Heart left ventricle (tissue), 13 donors: ENCODE measurements at regions not wholly inside any gene's neighbourhood (a gene's known extent, or its start where the extent isn't known, plus 50 kb on each side); places are given as distances from the start of the nearest gene placed in this dataset.

Experiments
- POLR2A ChIP-seq, 2 donors: fragments of 450-650 bp; IDR thresholded peaks; one replicate each; pipeline ENCODE4 v1.6.1; 2017; ENCODE audit warnings: antibody characterized with exemption in 2 of 2, mild to moderate bottlenecking in 2 of 2, moderate library complexity in 2 of 2
- TF ChIP-seq, protein P1 (sequence below), 12 donors: fragments of 200-600 bp; sonication (generic) in 4 of 12; IDR thresholded peaks; one replicate each; pipeline versions ENCODE4 v1.5.0 to v1.8.0; 2018 to 2022; ENCODE audit warnings: antibody characterized with exemption in 12 of 12, mild to moderate bottlenecking in 5 of 12
- donor health status: ischemic (EF 13 %, LVEDD 7.1; RV severe dilation, severe dysfunction).
- donor health status: DM: no; HTN: yes; CAD: no.
- donor health status: DM: no; HTN: no; CAD: no.
- donor health status: ischemic (EF 25% LVEDD 6.9; RV normal size, moderate dysfunction).
- donor health status: ischemic (EF 25% LVEDD 5.7; RV mildly dilated, moderate dysfunction).
- donor health status: ischemic (EF 35%, LVEDD 5.7; RV mildly dilated, moderate dysfunction).
- donor health status: nonischemic (EF 11% LVEDD 7.7; RV severe dilation, severe dysfunction).
- donor health status: DM: yes; HTN: yes; CAD: no.
- donor health status: PGD.
- donor health status: ischemic (EF 29% LVEDD 5.4; RV normal size, mild dysfunction).
- donor health status: nonischemic (EF 23%, LVEDD 6.1; RV moderate dilation, normal function).

DNA sequence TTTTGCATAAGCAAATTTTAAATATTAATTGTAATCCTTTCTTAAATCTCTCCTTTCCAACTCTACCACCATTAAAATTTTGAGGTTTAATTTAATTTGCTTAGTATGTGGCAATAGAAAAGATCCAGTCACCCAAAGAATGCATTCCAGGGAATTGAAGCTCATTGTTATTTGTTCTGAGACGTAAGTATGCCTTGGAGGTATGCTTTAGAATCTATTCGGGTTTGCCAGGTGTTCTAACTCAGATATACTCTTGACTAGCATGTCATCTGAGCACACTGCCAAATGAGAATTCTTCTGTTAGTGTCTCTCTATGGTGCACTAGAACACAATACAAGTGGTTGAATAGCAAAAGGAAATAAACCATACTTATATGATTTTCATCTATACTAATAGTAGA, 813.6 kb upstream of the ADGRL2 start:
- TF ChIP-seq POLR2A (IDR thresholded peaks at IDR 0.05), result no peak
- TF ChIP-seq, protein P1, sequence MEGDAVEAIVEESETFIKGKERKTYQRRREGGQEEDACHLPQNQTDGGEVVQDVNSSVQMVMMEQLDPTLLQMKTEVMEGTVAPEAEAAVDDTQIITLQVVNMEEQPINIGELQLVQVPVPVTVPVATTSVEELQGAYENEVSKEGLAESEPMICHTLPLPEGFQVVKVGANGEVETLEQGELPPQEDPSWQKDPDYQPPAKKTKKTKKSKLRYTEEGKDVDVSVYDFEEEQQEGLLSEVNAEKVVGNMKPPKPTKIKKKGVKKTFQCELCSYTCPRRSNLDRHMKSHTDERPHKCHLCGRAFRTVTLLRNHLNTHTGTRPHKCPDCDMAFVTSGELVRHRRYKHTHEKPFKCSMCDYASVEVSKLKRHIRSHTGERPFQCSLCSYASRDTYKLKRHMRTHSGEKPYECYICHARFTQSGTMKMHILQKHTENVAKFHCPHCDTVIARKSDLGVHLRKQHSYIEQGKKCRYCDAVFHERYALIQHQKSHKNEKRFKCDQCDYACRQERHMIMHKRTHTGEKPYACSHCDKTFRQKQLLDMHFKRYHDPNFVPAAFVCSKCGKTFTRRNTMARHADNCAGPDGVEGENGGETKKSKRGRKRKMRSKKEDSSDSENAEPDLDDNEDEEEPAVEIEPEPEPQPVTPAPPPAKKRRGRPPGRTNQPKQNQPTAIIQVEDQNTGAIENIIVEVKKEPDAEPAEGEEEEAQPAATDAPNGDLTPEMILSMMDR (IDR thresholded peaks at IDR 0.05), result no peak
